ENCODE measurements at regions not wholly inside any gene's neighbourhood (a gene's known extent, or its start where the extent isn't known, plus 50 kb on each side); places are given as distances from the start of the nearest gene placed in this dataset.

GRCh38 chr3:102106416-102107097, 257.2 kb downstream of the NFKBIZ start:
- Mint-ChIP-seq H3K27ac (ENCODE audit: unreplicated experiment) (no peak overlapping the region), H3K27me3 (ENCODE audit: unreplicated experiment) (peaks cover 1% of the 10 kb centered on the region), H3K36me3 (ENCODE audit: unreplicated experiment) (peaks cover 6% of the 10 kb centered on the region), H3K4me3 (ENCODE audit: unreplicated experiment) (no peak overlapping the region), H3K9me3 (ENCODE audit: unreplicated experiment) (peaks cover 4% of the 10 kb centered on the region), H3K4me1 (ENCODE audit: low read depth, unreplicated experiment) (no peaks in the 10 kb centered on the region)
- no peak for DNase-seq
- TF ChIP-seq CTCF (IDR thresholded peaks at IDR 0.05; ENCODE audit: partially characterized antibody, unreplicated experiment) = no peak

- H3K36me3 Mint-ChIP-seq (ENCODE audit: unreplicated experiment) = no peaks in the 10 kb centered on the region
- TF ChIP-seq CTCF (IDR thresholded peaks at IDR 0.05; ENCODE audit: partially characterized antibody, unreplicated experiment) = no peak
- no peak overlapping the region for H3K27ac Mint-ChIP-seq (ENCODE audit: unreplicated experiment)
- H3K4me3 Mint-ChIP-seq (ENCODE audit: unreplicated experiment) = no peak overlapping the region
- H3K9me3 Mint-ChIP-seq (ENCODE audit: unreplicated experiment) = peaks cover 2% of the 10 kb centered on the region
- H3K4me1 Mint-ChIP-seq (ENCODE audit: low read depth, unreplicated experiment) = no peaks in the 10 kb centered on the region
- peaks cover 1% of the 10 kb centered on the region for H3K27me3 Mint-ChIP-seq (ENCODE audit: unreplicated experiment)
- no peak for DNase-seq
These were observed 263.5 kb downstream of the NFKBIZ start for GRCh38 chr3:102112704-102113230.

- Mint-ChIP-seq H3K27ac (ENCODE audit: unreplicated experiment) (no peak overlapping the region), H3K4me3 (ENCODE audit: unreplicated experiment) (no peak overlapping the region), H3K27me3 (ENCODE audit: unreplicated experiment) (peaks cover 1% of the 10 kb centered on the region), H3K36me3 (ENCODE audit: unreplicated experiment) (no peaks in the 10 kb centered on the region), H3K9me3 (ENCODE audit: unreplicated experiment) (no peaks in the 10 kb centered on the region), H3K4me1 (ENCODE audit: low read depth, unreplicated experiment) (no peaks in the 10 kb centered on the region)
- no peak for DNase-seq
- no peak for TF ChIP-seq CTCF (IDR thresholded peaks at IDR 0.05; ENCODE audit: partially characterized antibody, unreplicated experiment)
These were observed 264.2 kb downstream of the NFKBIZ start for GRCh38 chr3:102113421-102114041.

GRCh38 chr3:102114264-102114979, 265.1 kb downstream of the NFKBIZ start:
- Mint-ChIP-seq H3K27me3 (ENCODE audit: unreplicated experiment) (no peaks in the 10 kb centered on the region), H3K4me3 (ENCODE audit: unreplicated experiment) (no peak overlapping the region), H3K4me1 (ENCODE audit: low read depth, unreplicated experiment) (no peaks in the 10 kb centered on the region), H3K9me3 (ENCODE audit: unreplicated experiment) (no peaks in the 10 kb centered on the region), H3K36me3 (ENCODE audit: unreplicated experiment) (no peaks in the 10 kb centered on the region), H3K27ac (ENCODE audit: unreplicated experiment) (no peak overlapping the region)
- no peak for DNase-seq
- no peak for TF ChIP-seq CTCF (IDR thresholded peaks at IDR 0.05; ENCODE audit: partially characterized antibody, unreplicated experiment)
